ENCODE measurements at regions not wholly inside any gene's neighbourhood (a gene's known extent, or its start where the extent isn't known, plus 50 kb on each side); places are given as distances from the start of the nearest gene placed in this dataset.

DNA sequence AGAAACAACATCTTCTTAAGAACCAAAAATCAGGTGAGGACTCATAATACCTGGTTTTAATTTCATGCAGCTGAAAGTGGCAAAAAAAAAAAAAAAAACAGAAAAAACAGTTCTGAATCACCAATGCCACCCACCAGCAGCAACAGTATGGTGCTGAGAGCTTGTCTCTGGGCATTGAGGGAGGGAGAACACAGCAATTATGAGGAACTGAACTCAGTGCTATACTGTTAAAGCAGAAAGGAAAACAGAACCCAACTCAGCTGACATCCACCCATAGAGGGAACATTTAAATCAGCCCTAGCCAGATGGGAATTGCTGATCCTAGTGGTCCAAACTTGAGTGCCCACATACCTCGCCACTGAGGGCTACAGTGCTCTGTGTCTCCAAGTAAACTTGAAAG, 657.9 kb downstream of the ACTL7B start:
- TF ChIP-seq EZH2 (IDR thresholded peaks at IDR 0.05; ENCODE audit: borderline replicate concordance, low read length): no peak
- TF ChIP-seq, protein P1, sequence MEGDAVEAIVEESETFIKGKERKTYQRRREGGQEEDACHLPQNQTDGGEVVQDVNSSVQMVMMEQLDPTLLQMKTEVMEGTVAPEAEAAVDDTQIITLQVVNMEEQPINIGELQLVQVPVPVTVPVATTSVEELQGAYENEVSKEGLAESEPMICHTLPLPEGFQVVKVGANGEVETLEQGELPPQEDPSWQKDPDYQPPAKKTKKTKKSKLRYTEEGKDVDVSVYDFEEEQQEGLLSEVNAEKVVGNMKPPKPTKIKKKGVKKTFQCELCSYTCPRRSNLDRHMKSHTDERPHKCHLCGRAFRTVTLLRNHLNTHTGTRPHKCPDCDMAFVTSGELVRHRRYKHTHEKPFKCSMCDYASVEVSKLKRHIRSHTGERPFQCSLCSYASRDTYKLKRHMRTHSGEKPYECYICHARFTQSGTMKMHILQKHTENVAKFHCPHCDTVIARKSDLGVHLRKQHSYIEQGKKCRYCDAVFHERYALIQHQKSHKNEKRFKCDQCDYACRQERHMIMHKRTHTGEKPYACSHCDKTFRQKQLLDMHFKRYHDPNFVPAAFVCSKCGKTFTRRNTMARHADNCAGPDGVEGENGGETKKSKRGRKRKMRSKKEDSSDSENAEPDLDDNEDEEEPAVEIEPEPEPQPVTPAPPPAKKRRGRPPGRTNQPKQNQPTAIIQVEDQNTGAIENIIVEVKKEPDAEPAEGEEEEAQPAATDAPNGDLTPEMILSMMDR (conservative IDR thresholded peaks at IDR 0.05 in 1 of 2, IDR thresholded peaks at IDR 0.05 in 1 of 2; ENCODE audit: extremely low read depth in 1 of 2, insufficient read depth in 1 of 2, low read depth in 1 of 2, low read length in 2 of 2): no peak
